Chondrocyte (in vitro differentiated cells): ENCODE measurements at regions not wholly inside any gene's neighbourhood (a gene's known extent, or its start where the extent isn't known, plus 50 kb on each side); places are given as distances from the start of the nearest gene placed in this dataset.

Experiments used
- DNase-seq: peaks from one replicate; pipeline ENCODE4 v3.0.0; 2021; ENCODE audit warnings: mixed read lengths, low spot score
- H3K27ac Mint-ChIP-seq: one replicate; pipeline ENCODE4 v1.8.0; 2021; ENCODE audit warnings: mild to moderate bottlenecking, moderate library complexity, mixed read lengths; ENCODE audit not compliant: unreplicated experiment
- H3K27me3 Mint-ChIP-seq: 2 replicates; pipeline ENCODE4 v1.8.0; 2021; ENCODE audit warnings: low read depth, mixed read lengths
- H3K36me3 Mint-ChIP-seq: 2 replicates; pipeline ENCODE4 v1.8.0; 2021; ENCODE audit warnings: low read depth, mixed read lengths
- H3K4me1 Mint-ChIP-seq: 2 replicates; pipeline ENCODE4 v1.8.0; 2021; ENCODE audit warnings: low read depth, mild to moderate bottlenecking, mixed read lengths
- H3K4me3 Mint-ChIP-seq: one replicate; pipeline ENCODE4 v1.8.0; 2021; ENCODE audit warnings: mild to moderate bottlenecking, moderate library complexity, mixed read lengths; ENCODE audit not compliant: unreplicated experiment
- H3K9me3 Mint-ChIP-seq: 2 replicates; pipeline ENCODE4 v1.8.0; 2021; ENCODE audit warnings: low read depth, mixed read lengths
- TF ChIP-seq, protein P1 (sequence below): fragments of 200-600 bp; sonication (generic); IDR thresholded peaks from 2 replicates; pipeline ENCODE4 v1.5.0; 2021; ENCODE audit warnings: antibody characterized with exemption, mild to moderate bottlenecking, moderate library complexity

DNA sequence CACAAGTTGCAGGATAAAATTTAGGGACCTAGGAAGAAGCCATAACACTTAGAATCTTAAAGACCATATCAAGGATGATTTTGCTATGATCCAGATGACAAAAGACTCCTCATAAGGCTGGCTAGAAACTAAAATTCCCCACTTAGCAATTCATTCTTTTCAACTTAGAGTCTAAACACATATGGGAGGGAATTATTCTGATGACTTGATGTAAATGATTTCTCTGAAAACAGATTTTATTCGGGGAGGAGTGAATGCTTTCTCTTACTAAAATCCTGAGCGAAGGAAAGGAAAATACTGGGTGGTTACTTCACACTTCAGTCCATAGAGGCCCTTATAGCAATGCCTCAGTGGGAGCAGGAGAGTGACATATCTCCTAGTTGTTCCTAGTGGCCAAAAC, 138.7 kb upstream of the SORCS1 start:
- H3K27ac Mint-ChIP-seq = no peak overlapping the region
- no peaks in the 10 kb centered on the region for H3K4me1 Mint-ChIP-seq
- H3K9me3 Mint-ChIP-seq = peaks cover 8% of the 10 kb centered on the region
- no peaks in the 10 kb centered on the region for H3K36me3 Mint-ChIP-seq
- no peak for DNase-seq
- H3K4me3 Mint-ChIP-seq = no peak overlapping the region
- TF ChIP-seq, protein P1, sequence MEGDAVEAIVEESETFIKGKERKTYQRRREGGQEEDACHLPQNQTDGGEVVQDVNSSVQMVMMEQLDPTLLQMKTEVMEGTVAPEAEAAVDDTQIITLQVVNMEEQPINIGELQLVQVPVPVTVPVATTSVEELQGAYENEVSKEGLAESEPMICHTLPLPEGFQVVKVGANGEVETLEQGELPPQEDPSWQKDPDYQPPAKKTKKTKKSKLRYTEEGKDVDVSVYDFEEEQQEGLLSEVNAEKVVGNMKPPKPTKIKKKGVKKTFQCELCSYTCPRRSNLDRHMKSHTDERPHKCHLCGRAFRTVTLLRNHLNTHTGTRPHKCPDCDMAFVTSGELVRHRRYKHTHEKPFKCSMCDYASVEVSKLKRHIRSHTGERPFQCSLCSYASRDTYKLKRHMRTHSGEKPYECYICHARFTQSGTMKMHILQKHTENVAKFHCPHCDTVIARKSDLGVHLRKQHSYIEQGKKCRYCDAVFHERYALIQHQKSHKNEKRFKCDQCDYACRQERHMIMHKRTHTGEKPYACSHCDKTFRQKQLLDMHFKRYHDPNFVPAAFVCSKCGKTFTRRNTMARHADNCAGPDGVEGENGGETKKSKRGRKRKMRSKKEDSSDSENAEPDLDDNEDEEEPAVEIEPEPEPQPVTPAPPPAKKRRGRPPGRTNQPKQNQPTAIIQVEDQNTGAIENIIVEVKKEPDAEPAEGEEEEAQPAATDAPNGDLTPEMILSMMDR = no peak
- H3K27me3 Mint-ChIP-seq = no peaks in the 10 kb centered on the region

DNA sequence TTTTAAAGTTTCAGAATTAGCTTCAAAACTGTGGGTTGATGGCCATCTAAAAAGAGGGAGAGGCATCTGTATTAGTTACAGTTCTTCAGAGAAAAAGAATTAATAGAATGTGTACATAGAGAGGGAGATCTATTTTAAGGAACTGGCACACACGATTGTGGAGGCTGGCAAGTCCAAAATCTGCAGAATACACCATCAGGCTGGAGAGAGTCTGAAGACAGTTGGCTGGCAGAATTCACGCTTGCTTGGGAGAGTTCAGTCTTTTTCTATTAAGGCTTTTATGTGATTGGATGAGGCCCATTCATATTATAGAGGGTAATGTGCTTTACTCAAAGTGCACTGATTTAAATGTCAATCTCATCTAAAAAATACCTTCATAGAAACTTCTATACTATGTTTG, 135.1 kb upstream of the SORCS1 start:
- H3K36me3 Mint-ChIP-seq = no peaks in the 10 kb centered on the region
- H3K4me1 Mint-ChIP-seq = no peaks in the 10 kb centered on the region
- TF ChIP-seq, protein P1 = no peak
- no peak overlapping the region for H3K4me3 Mint-ChIP-seq
- peaks cover 14% of the 10 kb centered on the region for H3K9me3 Mint-ChIP-seq
- no peaks in the 10 kb centered on the region for H3K27me3 Mint-ChIP-seq
- DNase-seq = no peak
- no peak overlapping the region for H3K27ac Mint-ChIP-seq

DNA sequence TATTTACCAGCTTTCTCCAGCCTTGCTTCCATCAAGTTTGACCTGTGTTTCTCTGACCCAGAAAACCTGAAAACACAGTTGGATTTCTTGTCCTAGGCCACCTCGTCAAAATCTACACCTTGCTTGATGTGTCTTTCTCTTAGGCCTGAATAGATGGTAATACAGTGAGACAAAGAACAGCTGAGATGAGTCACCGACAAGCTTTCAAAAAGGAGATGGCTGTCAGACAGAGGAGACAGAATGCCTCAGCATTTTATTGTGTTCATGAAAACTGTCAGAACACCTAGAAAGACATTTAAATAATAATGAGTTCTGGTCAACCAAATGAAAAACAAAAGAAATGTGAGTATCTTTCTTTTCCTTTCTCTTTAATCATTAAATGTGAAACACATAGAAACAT, 119.7 kb upstream of the SORCS1 start:
- H3K27ac Mint-ChIP-seq = no peak overlapping the region
- H3K27me3 Mint-ChIP-seq = no peaks in the 10 kb centered on the region
- no peak for DNase-seq
- H3K4me1 Mint-ChIP-seq = no peaks in the 10 kb centered on the region
- H3K4me3 Mint-ChIP-seq = no peak overlapping the region
- H3K36me3 Mint-ChIP-seq = no peaks in the 10 kb centered on the region
- TF ChIP-seq, protein P1 = no peak
- peaks cover 37% of the 10 kb centered on the region for H3K9me3 Mint-ChIP-seq

- TF ChIP-seq, protein P1 = no peak
- no peaks in the 10 kb centered on the region for H3K27me3 Mint-ChIP-seq
- no peaks in the 10 kb centered on the region for H3K4me1 Mint-ChIP-seq
- no peak overlapping the region for H3K4me3 Mint-ChIP-seq
- no peak overlapping the region for H3K27ac Mint-ChIP-seq
- no peaks in the 10 kb centered on the region for H3K36me3 Mint-ChIP-seq
- peaks cover 20% of the 10 kb centered on the region for H3K9me3 Mint-ChIP-seq
- no peak for DNase-seq
These were observed 115.8 kb upstream of the SORCS1 start for GRCh38 chr10:107280293-107280692.

- TF ChIP-seq, protein P1 = no peak
- Mint-ChIP-seq H3K27me3 (no peaks in the 10 kb centered on the region), H3K36me3 (no peaks in the 10 kb centered on the region), H3K4me3 (no peak overlapping the region), H3K9me3 (peaks cover 16% of the 10 kb centered on the region), H3K4me1 (no peaks in the 10 kb centered on the region), H3K27ac (no peak overlapping the region)
- DNase-seq = no peak
These were observed 113.1 kb upstream of the SORCS1 start for GRCh38 chr10:107277591-107277990.
